GM23248 (cell line): ENCODE measurements at regions not wholly inside any gene's neighbourhood (a gene's known extent, or its start where the extent isn't known, plus 50 kb on each side); places are given as distances from the start of the nearest gene placed in this dataset.

Experiments
- EZH2 ChIP-seq: fragments of 200-600 bp; sonication (generic); IDR thresholded peaks from 2 replicates; pipeline ENCODE4 v1.6.1; 2018; ENCODE audit warnings: antibody characterized with exemption, mild to moderate bottlenecking; ENCODE audit not compliant: insufficient read depth, poor library complexity, severe bottlenecking
- EZH2phosphoT487 ChIP-seq: fragments of 200-600 bp; sonication (generic); IDR thresholded peaks from 2 replicates; pipeline ENCODE4 v1.6.1; 2018; ENCODE audit warnings: antibody characterized with exemption, moderate library complexity, mild to moderate bottlenecking, low read depth; ENCODE audit not compliant: insufficient read depth

DNA sequence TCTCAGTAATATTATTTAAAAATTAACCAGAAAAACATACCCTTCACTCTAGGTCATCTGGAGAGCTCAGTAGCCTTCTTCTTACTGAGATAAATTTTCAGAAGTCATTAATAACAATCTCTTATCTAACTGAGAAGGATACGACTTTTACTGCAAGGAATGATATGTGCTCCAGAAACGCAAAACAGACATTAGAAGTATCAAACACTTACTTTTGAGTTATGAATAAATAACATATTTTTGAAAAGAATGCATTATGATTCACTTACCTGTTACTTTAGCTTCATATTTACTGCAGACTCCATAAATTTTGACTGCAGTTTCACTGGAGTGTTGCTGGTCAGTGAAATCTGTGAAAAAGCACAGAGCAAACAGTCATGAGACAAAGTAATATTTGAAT is 668.7 kb upstream of the NRSN1 start:
- TF ChIP-seq EZH2phosphoT487 (no peak), EZH2 (no peak)
